ENCODE measurements at regions not wholly inside any gene's neighbourhood (a gene's known extent, or its start where the extent isn't known, plus 50 kb on each side); places are given as distances from the start of the nearest gene placed in this dataset.

GRCh38 chr6:81861281-81861680 is 108.8 kb upstream of the TENT5A start:
- TF ChIP-seq ZNF280D (tag by site-specific recombination; IDR thresholded peaks at IDR 0.05) (no peak), CTCF (tag by site-specific recombination; IDR thresholded peaks at IDR 0.05) (no peak), ZBTB20 (tag by site-specific recombination; IDR thresholded peaks at IDR 0.05) (no peak), HOXD13 (CRISPR knock-in tag; IDR thresholded peaks at IDR 0.05; ENCODE audit: borderline replicate concordance) (no peak), ZNF791 (tag by site-specific recombination; IDR thresholded peaks at IDR 0.05) (no peak), PBX3 (CRISPR knock-in tag; IDR thresholded peaks at IDR 0.05) (no peak), ZBTB21 (tag by site-specific recombination; IDR thresholded peaks at IDR 0.05) (no peak), REST (tag by site-specific recombination; IDR thresholded peaks at IDR 0.05) (no peak), BCL11A (tag by site-specific recombination; IDR thresholded peaks at IDR 0.05; ENCODE audit: low read depth) (no peak), BCL11B (tag by site-specific recombination; IDR thresholded peaks at IDR 0.05; ENCODE audit: low read depth) (no peak)

Measured in HEK293 (cell line).